SK-N-SH treated with all-trans-retinoic acid at 6 μM for 48 hours (cell line): ENCODE measurements at regions not wholly inside any gene's neighbourhood (a gene's known extent, or its start where the extent isn't known, plus 50 kb on each side); places are given as distances from the start of the nearest gene placed in this dataset.
"Not testable (repeated sequence)": the region's sequence is repeated elsewhere in the genome, so short reads cannot be mapped to it uniquely, and the experiment has no call there.

Source experiments
- ARNTL ChIP-seq: fragments of 450-650 bp; formaldehyde crosslinking; IDR thresholded peaks from 2 replicates; pipeline ENCODE4 v1.5.0; 2020; ENCODE audit warnings: low read depth, mild to moderate bottlenecking, moderate library complexity, borderline replicate concordance
- ISL1 ChIP-seq: fragments of 250-450 bp; sonication (Bioruptor Pico); IDR thresholded peaks from 2 replicates; pipeline ENCODE4 v2.1.2; 2022; ENCODE audit warnings: mild to moderate bottlenecking, moderate library complexity
- PATZ1 ChIP-seq: fragments of 250-450 bp; sonication (Bioruptor Pico); IDR thresholded peaks from 2 replicates; pipeline ENCODE4 v1.8.0; 2020; ENCODE audit warnings: mild to moderate bottlenecking, moderate library complexity, borderline replicate concordance
- TCF4 ChIP-seq: fragments of 250-450 bp; sonication (Bioruptor Pico); IDR thresholded peaks from 2 replicates; pipeline ENCODE4 v1.8.0; 2021; ENCODE audit warnings: mild to moderate bottlenecking, moderate library complexity, borderline replicate concordance
- ZFP3 ChIP-seq: fragments of 250-450 bp; sonication (Bioruptor Pico); IDR thresholded peaks from 2 replicates; pipeline ENCODE4 v1.5.0; 2020; ENCODE audit warnings: mild to moderate bottlenecking, moderate library complexity
- ZNF70 ChIP-seq: fragments of 450-650 bp; formaldehyde crosslinking; IDR thresholded peaks from 2 replicates; pipeline ENCODE4 v1.5.0; 2020; ENCODE audit warnings: mild to moderate bottlenecking, moderate library complexity

GRCh38 chr15:22259151-22259750, 178.9 kb downstream of the OR4M2 start:
- TF ChIP-seq ARNTL (CRISPR knock-in tag); ISL1 (CRISPR knock-in tag); PATZ1; TCF4; ZNF70 (CRISPR knock-in tag); ZFP3: not testable (repeated sequence)
